Left kidney (tissue), 1 donor: ENCODE measurements at regions not wholly inside any gene's neighbourhood (a gene's known extent, or its start where the extent isn't known, plus 50 kb on each side); places are given as distances from the start of the nearest gene placed in this dataset.
"Not testable (repeated sequence)": the region's sequence is repeated elsewhere in the genome, so short reads cannot be mapped to it uniquely, and the experiment has no call there.

Source experiments
- DNase-seq: peaks from one replicate; pipeline ENCODE4 v3.0.0-alpha.2; 2013

- DNase-seq, result not testable (repeated sequence)
Measured at GRCh38 chr1:190837200-190837599, 359.5 kb upstream of the BRINP3 start.

GRCh38 chr1:190837888-190838287 lies 360.2 kb upstream of the BRINP3 start:
- DNase-seq, result no peak

DNA sequence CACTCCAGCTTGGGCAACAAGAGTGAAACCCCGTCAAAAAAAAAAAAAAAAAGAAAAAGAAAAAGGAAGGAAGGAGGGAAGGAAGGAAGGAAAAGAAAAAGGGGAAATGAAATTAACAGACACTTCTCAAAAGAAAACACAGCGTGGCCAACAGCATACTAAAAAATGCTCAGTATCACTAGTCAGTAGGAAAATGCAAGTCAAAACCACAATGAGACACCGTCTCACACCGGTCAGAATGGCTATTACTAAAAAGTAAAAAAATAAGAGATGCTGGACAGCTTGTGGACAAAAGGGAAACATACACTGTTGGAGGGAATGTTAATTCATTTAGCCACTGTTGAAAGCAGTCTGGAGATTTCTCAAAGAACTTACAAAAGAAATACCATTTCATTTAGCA lies 369.5 kb upstream of the BRINP3 start:
- no peak for DNase-seq

GRCh38 chr1:190849346-190849745 lies 371.7 kb upstream of the BRINP3 start:
- no peak for DNase-seq

- no peak for DNase-seq
Measured at GRCh38 chr1:190852611-190853010, 374.9 kb upstream of the BRINP3 start.

DNA sequence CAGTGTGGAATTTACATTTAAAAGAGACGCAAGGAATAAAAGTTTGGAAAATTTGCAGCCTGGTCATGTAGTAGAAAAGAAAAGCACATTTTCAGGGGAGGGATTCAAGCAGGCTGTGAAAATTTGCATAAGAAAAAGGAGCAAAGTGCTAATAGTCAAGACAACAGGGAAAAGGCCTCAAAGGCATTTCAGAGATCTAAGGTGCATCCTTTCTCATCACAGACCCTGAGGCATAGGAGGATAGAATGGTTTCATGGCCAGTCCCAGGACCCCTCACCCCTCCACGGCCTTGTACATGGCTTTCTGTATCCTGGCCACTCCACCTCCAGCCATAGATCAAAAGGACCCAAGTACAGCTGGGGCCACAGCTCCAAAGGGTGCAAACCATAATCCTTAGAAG lies 380.5 kb upstream of the BRINP3 start:
- DNase-seq, result no peak

DNA sequence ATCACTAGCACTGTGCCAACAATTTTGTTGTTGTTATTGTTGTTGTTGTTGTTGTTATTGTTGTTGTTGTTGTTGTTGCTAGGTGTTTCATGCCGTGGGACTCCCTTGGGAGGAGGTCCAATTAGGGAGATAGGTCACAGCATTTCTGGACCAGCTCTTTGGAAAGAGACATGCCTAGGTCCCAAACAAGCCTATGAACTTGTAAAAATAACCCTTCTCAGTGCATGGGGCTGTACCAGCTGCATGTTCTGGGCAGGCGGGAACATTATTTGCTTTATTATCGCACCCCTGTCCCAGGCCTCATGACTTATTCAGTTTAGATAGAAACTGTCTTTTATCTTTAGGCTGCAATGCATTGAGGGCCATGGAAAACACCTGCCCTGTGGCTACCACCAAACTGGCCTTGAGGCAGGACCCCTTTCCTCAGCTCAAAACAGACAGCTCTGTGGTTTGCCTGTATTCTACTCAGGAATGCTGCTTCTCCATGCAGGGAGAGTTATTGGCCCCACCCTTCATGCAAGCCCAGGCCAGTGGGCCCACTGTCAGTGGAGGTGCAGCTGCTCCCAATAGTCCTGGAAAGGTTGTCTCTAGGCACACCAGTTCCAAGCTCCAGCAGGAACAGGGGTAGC lies 386.5 kb upstream of the BRINP3 start:
- DNase-seq, result no peak

DNA sequence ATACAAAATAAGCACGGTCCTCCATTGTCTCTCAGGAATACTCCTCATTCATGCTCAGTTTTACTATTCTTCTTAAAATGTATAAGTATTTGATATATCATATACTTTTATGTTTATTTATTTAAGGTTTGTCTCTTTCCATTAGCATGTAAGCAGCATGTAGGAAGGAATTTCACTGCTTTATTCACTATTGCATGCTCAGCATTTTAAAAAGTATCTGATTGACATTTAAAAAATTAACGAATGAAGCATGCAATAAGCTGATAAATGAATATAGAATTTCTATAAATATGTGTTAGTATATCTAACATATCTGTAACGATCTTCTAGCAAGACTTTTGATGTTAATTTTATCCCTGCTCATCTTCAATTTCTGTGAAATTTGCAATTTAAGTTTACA lies 402.7 kb upstream of the BRINP3 start:
- DNase-seq, result no peak

DNA sequence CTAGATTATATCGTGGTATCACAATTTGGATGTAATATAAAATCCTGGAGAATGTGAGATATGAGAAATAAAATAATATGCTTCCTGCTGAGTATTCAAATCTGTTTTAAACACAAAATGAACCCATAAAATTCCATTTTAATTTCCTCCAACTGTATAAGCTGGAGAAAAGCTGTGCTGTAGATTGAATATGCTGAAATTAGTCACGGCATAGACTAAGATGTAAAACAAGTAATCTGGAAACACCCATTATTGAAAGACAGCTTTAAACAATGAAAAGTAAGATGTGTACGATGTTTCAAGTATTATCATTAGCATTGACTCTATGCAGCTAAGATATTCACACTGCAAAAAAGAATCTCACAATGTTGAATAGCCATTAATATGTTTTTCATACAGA lies 403.4 kb upstream of the BRINP3 start:
- no peak for DNase-seq

DNA sequence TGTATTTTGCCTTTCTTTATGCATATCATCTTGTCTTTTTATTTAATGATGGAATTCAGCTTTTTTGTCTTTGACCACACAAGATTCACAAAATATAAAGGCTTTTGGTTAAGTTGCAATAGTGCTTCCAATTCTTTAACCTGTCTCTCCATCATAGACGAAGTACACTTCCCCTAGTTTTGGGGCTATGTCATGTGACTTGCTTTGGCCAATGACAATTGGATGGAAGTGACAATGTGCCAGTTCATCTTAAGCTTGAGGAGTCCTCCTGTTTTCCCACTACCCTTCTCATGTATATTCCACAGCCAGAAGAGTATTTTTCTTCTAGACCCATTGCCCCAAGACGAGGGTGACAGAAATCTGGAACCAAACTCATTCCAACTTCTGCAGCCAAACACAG lies 419.6 kb upstream of the BRINP3 start:
- DNase-seq, result no peak

DNA sequence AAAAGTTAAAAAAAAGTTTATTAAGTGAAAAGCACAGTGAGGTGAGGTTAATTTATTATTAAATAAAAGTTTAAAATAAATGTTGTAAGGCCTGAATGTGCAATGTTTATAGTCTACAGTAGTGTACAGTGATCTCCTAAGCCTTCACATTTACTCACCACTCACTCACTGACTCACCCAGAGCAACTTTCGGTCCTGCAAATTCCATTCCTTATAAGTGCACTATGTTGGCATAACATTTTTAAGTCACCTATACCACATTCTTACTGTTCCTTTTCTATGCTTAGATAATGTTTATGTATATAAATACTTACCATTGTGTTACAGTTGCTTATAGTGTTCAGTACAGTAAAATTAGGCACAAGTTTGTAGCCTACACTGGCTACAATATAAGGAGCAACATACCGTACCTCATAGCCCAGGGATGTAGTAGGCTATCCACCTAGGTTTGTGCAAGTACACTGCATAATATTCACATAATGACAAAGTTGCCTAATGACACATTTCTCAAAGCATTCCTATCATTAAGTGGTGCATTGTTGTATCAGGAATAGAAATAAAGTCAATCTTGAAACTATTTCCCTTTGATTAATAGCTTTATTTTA lies 426.5 kb upstream of the BRINP3 start:
- no peak for DNase-seq

DNA sequence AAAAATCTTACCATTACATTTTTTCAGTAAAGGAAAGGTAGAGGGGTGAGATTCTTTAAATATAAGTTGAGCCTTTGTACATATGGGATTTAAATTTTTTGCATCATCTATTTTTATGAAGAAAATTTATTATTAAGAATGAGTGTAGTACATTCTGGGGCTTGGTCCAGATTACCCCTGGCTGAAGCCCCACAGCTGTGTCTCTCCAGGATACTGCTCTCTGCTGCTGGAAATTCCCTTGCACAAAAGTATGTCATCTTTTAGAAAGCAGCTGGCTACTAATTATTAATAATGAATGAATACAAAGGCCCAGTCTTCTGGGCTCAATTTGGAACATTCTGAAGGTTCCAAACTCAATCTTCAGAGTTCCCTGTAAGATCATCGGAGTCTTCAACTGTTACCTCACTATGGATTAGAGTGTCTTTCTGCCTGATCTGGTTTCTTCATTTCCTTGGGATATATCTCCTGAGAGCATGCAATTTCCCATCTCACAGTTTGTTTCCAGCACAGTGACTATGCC lies 428.6 kb upstream of the BRINP3 start:
- DNase-seq, result no peak

DNA sequence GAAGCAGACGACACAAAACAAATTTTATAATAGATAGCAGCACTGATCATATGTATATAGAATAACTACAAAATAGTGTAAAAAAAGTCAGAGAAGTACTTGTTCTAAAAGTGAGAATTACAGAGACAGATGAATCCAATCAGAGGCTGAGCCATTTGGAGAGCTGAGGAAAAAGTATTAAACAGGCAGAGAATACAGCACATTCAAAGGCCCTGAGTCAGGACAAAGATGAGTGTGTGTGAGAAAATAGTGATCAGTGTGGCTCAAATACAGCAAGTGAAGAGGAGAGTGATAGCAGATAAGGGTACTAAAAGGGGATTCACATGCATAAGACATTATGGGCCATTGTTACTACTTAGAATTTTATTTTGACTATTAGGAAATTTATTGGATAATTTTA lies 430.6 kb upstream of the BRINP3 start:
- DNase-seq, result no peak

GRCh38 chr1:190908691-190909090 lies 431.0 kb upstream of the BRINP3 start:
- DNase-seq, result no peak

DNA sequence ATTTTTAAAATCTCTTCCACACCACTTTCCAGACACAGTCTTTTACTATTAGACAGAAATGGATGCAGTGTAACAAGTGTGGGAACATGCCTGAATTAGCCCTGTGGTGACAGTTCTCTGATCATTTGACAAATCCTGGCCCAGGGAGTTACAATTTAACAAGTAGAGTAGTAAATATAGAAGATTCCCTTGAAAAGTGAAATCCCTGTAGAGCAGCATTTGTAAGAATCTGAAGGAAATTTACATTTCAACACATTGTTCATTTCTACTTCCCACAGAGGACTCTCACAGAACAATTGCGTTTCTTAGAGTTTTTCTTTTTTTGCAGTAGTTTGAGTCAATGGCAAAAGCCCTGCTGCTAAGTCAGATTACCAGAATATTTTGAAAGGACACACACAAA lies 458.3 kb upstream of the BRINP3 start:
- DNase-seq, result no peak

DNA sequence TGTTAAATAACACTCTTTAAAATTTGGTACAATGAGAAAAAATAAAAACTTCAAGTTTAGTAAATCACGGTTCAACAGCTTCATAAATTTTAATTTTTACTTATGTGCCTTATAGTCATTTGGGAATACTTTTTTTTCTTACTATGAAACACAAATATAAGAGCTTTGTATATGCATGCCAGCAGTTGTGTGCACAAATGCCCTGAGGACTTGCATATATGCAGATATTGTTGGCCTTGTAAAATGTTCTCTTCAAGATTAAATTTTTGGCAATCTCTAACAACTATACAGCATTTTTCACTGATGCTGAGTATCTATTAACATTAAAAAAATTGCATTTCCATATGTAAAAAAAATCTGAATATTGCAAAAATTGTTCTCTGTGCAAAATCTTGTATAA lies 458.7 kb upstream of the BRINP3 start:
- DNase-seq, result no peak

DNA sequence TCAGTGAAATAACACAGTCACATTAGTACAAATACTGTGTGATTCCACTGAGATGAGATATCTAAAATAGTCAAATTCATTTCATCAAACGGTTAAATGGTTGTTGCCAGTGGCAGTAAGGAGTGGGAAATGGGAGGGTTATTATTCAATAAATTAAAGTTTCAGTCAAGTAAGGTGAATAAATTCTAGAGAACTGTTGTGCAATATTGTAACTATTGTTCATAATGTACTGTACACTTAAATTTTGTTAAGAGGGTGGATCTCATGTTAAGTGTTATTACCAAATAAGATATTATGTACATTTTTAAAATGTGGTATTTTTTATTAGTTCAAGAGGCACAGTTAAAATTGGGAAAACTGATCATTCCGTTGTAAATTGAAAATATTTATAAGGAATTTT lies 463.3 kb upstream of the BRINP3 start:
- no peak for DNase-seq

DNA sequence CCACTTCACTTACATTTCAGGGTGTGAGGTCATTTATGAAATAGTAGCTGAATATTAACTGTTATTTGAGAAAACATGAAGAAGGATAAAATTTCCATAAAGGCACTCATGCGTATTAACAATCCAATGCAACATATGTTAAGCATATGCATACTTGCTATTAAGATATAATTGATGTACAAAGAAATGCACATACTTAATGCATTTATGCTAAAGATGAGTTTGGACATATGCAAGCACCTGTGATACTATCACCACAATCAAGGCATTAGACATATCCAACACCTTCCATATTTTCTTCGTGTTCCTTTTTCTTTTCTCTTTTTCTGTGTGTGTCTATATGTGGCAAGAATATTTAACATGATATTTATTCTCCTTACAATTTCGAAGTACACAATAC lies 464.8 kb upstream of the BRINP3 start:
- DNase-seq, result no peak

DNA sequence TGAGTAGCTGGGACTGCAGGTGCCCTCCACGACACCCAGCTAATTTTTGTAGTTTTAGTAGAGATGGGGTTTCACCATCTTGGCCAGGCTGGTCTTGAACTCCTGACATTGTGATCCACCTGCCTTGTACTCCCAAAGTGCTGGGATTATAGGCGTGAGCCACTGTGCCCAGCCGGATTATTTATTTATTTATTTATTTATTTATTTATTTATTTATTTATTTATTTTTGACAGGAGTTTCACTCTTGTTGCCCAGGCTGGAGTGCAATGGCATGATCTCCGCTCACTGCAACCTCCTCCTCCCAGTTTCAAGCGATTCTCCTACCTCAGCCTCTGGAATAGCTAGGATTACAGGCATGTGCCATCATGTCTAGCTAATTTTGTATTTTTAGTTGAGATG lies 466.1 kb upstream of the BRINP3 start:
- DNase-seq, result not testable (repeated sequence)

- no peak for DNase-seq
Measured at GRCh38 chr1:190949939-190950338, 472.3 kb upstream of the BRINP3 start.

DNA sequence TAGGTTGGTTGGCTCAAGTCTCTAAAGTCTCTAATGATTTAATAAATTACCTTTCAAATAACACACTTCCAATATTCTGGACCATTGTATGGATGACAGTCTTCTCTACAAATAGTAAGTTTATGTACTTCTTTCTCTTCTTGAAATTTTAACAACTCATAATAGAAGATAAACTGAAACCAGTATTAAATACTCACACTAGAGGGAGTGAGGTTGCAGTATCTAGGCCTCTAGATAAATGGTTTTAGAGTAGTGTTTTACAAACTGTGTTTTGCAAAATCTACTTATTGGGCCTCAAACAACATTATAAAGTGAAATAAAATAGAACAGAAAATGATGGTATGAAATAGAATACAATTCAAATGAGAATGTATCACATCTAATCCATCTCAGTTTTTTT lies 479.9 kb upstream of the BRINP3 start:
- no peak for DNase-seq

GRCh38 chr1:190963321-190963720 lies 485.7 kb upstream of the BRINP3 start:
- no peak for DNase-seq

- DNase-seq, result no peak
Measured at GRCh38 chr1:190975827-190976226, 498.2 kb upstream of the BRINP3 start.

GRCh38 chr1:191002768-191003167 lies 525.1 kb upstream of the BRINP3 start:
- no peak for DNase-seq
